Hepatocyte (in vitro differentiated cells): ENCODE measurements at regions not wholly inside any gene's neighbourhood (a gene's known extent, or its start where the extent isn't known, plus 50 kb on each side); places are given as distances from the start of the nearest gene placed in this dataset.

Experiments used
- DNase-seq: peaks from one replicate; pipeline ENCODE4 v3.0.0-alpha.2; 2016; ENCODE audit warnings: low spot score
- H2AFZ ChIP-seq: fragments of 200-600 bp; sonication (generic); 2 replicates; pipeline ENCODE4 v1.6.0; 2016; ENCODE audit warnings: antibody characterized with exemption, mild to moderate bottlenecking
- H3K27ac ChIP-seq: fragments of 200-600 bp; sonication (generic); 2 replicates; pipeline ENCODE4 v1.5.1; 2016; ENCODE audit warnings: mild to moderate bottlenecking
- H3K27me3 ChIP-seq: fragments of 200-600 bp; sonication (generic); 2 replicates; pipeline ENCODE4 v1.6.1; 2016
- H3K36me3 ChIP-seq: fragments of 200-600 bp; sonication (generic); replicated peaks from 2 replicates; pipeline ENCODE4 v1.5.1; 2016; ENCODE audit warnings: low read depth; ENCODE audit not compliant: insufficient read depth
- H3K4me1 ChIP-seq: fragments of 200-600 bp; sonication (generic); 2 replicates; pipeline ENCODE4 v1.5.1; 2016; ENCODE audit warnings: mild to moderate bottlenecking, moderate library complexity; ENCODE audit not compliant: insufficient read depth
- H3K4me2 ChIP-seq: fragments of 200-600 bp; sonication (generic); 2 replicates; pipeline ENCODE4 v1.6.0; 2016
- H3K4me3 ChIP-seq: fragments of 200-600 bp; sonication (generic); 2 replicates; pipeline ENCODE4 v1.5.1; 2016; ENCODE audit warnings: mild to moderate bottlenecking
- H3K79me2 ChIP-seq: fragments of 200-600 bp; sonication (generic); 2 replicates; pipeline ENCODE4 v1.6.0; 2017; ENCODE audit warnings: mild to moderate bottlenecking
- H3K9me2 ChIP-seq: fragments of 200-600 bp; sonication (generic); replicated peaks from 2 replicates; pipeline ENCODE4 v1.6.0; 2017; ENCODE audit warnings: mild to moderate bottlenecking; ENCODE audit not compliant: insufficient read depth
- H3K9me3 ChIP-seq: fragments of 200-600 bp; sonication (generic); 2 replicates; pipeline ENCODE4 v1.5.1; 2016; ENCODE audit warnings: low read depth, mild to moderate bottlenecking
- H4K20me1 ChIP-seq: fragments of 200-600 bp; sonication (generic); 2 replicates; pipeline ENCODE4 v1.6.0; 2016; ENCODE audit warnings: mild to moderate bottlenecking; ENCODE audit not compliant: insufficient read depth, poor library complexity, severe bottlenecking
- EZH2 ChIP-seq: fragments of 200-600 bp; sonication (generic); IDR thresholded peaks from 2 replicates; pipeline ENCODE4 v1.6.1; 2016; ENCODE audit warnings: antibody characterized with exemption, mild to moderate bottlenecking, borderline replicate concordance
- EZH2phosphoT487 ChIP-seq: fragments of 200-600 bp; sonication (generic); IDR thresholded peaks from one replicate; pipeline ENCODE4 v1.6.1; 2018; ENCODE audit warnings: antibody characterized with exemption, mild to moderate bottlenecking, low read depth, moderate library complexity; ENCODE audit not compliant: unreplicated experiment, severe bottlenecking
- WGBS: methylation state at CpG from one replicate; pipeline ENCODE4 v1.1.6; 2016; ENCODE audit warnings: low lambda C conversion rate; ENCODE audit errors: missing lambda C conversion rate; 5-methylcytosine and 5-hydroxymethylcytosine counted together
- TF ChIP-seq, protein P1 (sequence below): fragments of 200-600 bp; sonication (generic); IDR thresholded peaks from 2 replicates; pipeline ENCODE4 v1.5.1; 2016; ENCODE audit warnings: antibody characterized with exemption, mild to moderate bottlenecking; ENCODE audit not compliant: poor library complexity

- peaks cover 23% of the 10 kb centered on the region for H3K79me2 ChIP-seq
- H4K20me1 ChIP-seq, result no peaks in the 10 kb centered on the region
- TF ChIP-seq, protein P1, sequence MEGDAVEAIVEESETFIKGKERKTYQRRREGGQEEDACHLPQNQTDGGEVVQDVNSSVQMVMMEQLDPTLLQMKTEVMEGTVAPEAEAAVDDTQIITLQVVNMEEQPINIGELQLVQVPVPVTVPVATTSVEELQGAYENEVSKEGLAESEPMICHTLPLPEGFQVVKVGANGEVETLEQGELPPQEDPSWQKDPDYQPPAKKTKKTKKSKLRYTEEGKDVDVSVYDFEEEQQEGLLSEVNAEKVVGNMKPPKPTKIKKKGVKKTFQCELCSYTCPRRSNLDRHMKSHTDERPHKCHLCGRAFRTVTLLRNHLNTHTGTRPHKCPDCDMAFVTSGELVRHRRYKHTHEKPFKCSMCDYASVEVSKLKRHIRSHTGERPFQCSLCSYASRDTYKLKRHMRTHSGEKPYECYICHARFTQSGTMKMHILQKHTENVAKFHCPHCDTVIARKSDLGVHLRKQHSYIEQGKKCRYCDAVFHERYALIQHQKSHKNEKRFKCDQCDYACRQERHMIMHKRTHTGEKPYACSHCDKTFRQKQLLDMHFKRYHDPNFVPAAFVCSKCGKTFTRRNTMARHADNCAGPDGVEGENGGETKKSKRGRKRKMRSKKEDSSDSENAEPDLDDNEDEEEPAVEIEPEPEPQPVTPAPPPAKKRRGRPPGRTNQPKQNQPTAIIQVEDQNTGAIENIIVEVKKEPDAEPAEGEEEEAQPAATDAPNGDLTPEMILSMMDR, result no peak
- TF ChIP-seq EZH2, result no peak
- TF ChIP-seq EZH2phosphoT487, result no peak
- no peak overlapping the region for H3K4me3 ChIP-seq
- no peaks in the 10 kb centered on the region for H3K27me3 ChIP-seq
- no peak for DNase-seq
- H3K4me2 ChIP-seq, result peak overlapping the region; percentile 89
- H3K27ac ChIP-seq, result no peak overlapping the region
- peaks cover 10% of the 10 kb centered on the region for H3K4me1 ChIP-seq
- H3K36me3 ChIP-seq, result no peaks in the 10 kb centered on the region
- no peak overlapping the region for H2AFZ ChIP-seq
- H3K9me3 ChIP-seq, result no peaks in the 10 kb centered on the region
- over 99% methylated on average over 3 of the region's 3 CpGs for WGBS
- no peaks in the 10 kb centered on the region for H3K9me2 ChIP-seq
These were observed 71.6 kb downstream of the OR2B2 start for GRCh38 chr6:27840572-27840971.

- H3K27me3 ChIP-seq, result no peaks in the 10 kb centered on the region
- H3K27ac ChIP-seq, result peak overlapping the region; percentile 96
- H2AFZ ChIP-seq, result peak overlapping the region; percentile 11
- no peaks in the 10 kb centered on the region for H3K36me3 ChIP-seq
- TF ChIP-seq, protein P1, result no peak
- TF ChIP-seq EZH2 (no peak), EZH2phosphoT487 (no peak)
- no peaks in the 10 kb centered on the region for H4K20me1 ChIP-seq
- H3K9me3 ChIP-seq, result no peaks in the 10 kb centered on the region
- H3K4me1 ChIP-seq, result peaks cover 11% of the 10 kb centered on the region
- H3K4me3 ChIP-seq, result peak overlapping the region; percentile 55
- H3K4me2 ChIP-seq, result peak overlapping the region; percentile 89
- no peaks in the 10 kb centered on the region for H3K9me2 ChIP-seq
- WGBS, result 15% methylated on average over 12 of the region's 12 CpGs
- DNase-seq, result peak; percentile 62
- H3K79me2 ChIP-seq, result peaks cover 30% of the 10 kb centered on the region
These were observed 72.3 kb downstream of the OR2B2 start for GRCh38 chr6:27839626-27840475.

DNA sequence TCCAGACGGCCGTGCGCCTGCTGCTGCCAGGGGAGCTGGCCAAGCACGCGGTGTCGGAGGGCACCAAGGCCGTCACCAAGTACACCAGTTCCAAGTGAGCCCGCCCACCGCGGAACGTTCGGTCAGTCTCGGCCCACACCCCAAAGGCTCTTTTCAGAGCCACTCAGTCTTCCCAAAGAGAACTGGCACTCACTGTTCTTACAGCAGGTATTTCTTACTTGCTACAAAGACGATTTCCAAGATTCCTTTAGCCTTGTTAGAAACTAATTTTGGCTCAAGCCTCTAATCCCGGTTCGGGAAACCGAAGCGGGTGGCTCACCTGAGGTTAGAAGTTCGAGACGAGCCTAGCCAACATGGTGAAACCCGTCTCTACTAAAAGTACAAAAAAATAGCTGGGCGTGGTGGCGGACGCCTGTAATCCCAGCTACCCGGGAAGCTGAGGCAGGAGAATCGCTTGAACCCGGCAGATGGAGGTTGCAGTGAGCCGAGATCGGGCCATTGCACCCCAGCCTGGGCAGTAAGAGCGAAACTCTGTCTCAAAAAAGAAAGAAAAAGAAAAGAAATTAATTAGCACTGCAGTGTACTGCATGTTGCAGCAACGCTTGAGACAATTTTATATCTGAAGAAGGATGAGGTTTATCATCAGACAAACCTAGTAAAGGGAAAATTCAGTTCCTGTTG lies 73.1 kb downstream of the OR2B2 start:
- Histone ChIP-seq H2AFZ (peak overlapping the region; percentile 11), H3K27me3 (no peaks in the 10 kb centered on the region), H3K4me2 (peak overlapping the region; percentile 89), H4K20me1 (no peaks in the 10 kb centered on the region), H3K4me1 (peaks cover 11% of the 10 kb centered on the region), H3K4me3 (peak overlapping the region; percentile 55), H3K27ac (peak overlapping the region; percentile 96), H3K79me2 (peaks cover 38% of the 10 kb centered on the region), H3K9me2 (no peaks in the 10 kb centered on the region), H3K36me3 (no peaks in the 10 kb centered on the region), H3K9me3 (no peaks in the 10 kb centered on the region)
- peak; percentile 68 for DNase-seq
- no peak for TF ChIP-seq EZH2
- TF ChIP-seq, protein P1, result no peak
- no peak for TF ChIP-seq EZH2phosphoT487
- 2% methylated on average over 31 of the region's 31 CpGs for WGBS
